HEK293 (cell line): ENCODE measurements at regions not wholly inside any gene's neighbourhood (a gene's known extent, or its start where the extent isn't known, plus 50 kb on each side); places are given as distances from the start of the nearest gene placed in this dataset.
A peak's percentile ranks its signal among the peaks of the same experiment; 100 is the strongest.

Experiments used
- CTCF ChIA-PET: fragments of 350-600 bp; formaldehyde crosslinking; extraction: SDS; loops from one replicate; lab custom pipeline; 2021; ENCODE audit warnings: antibody characterized with exemption; lab: Yijun Ruan, JAX
- POLR2A ChIA-PET: fragments of 300-600 bp; formaldehyde crosslinking; extraction: SDS; loops from one replicate; lab custom pipeline; 2020; ENCODE audit warnings: antibody characterized with exemption, inconsistent platforms; lab: Yijun Ruan, JAX
- H3K27ac ChIP-seq: fragments of 200-500 bp; sonication (Bioruptor generic); 2 replicates; pipeline ENCODE4 v1.5.1; 2014; ENCODE audit warnings: low read depth, low read length, control low read depth, inconsistent platforms; ENCODE audit errors: extremely low read depth
- H3K36me3 ChIP-seq, 2 experiments: fragments of 200-500 bp in 1 of 2; sonication (Bioruptor generic) in 1 of 2; 1 replicate in 1 of 2; 2 replicates in 1 of 2; pipeline ENCODE4 v1.5.1; 2014 to 2017; ENCODE audit warnings: inconsistent platforms in 2 of 2, low read length in 2 of 2; ENCODE audit not compliant: control insufficient read depth in 2 of 2, insufficient read depth in 1 of 2
- H3K4me1 ChIP-seq: fragments of 200-500 bp; sonication (Bioruptor generic); 2 replicates; pipeline ENCODE4 v1.5.1; 2014; ENCODE audit warnings: mild to moderate bottlenecking, low read length, inconsistent platforms; ENCODE audit not compliant: control insufficient read depth, insufficient read depth
- H3K4me3 ChIP-seq: 2 replicates; pipeline ENCODE4 v1.5.1; 2011; ENCODE audit warnings: low read depth, mild to moderate bottlenecking, control low read depth, low read length, moderate library complexity
- H3K9me3 ChIP-seq: fragments of 200-500 bp; sonication (Bioruptor generic); 2 replicates; pipeline ENCODE4 v1.5.1; 2014; ENCODE audit warnings: low read depth, low read length, inconsistent platforms; ENCODE audit not compliant: control insufficient read depth, insufficient read depth
- EGR2 ChIP-seq: fragments of 450-650 bp; formaldehyde crosslinking; IDR thresholded peaks from 2 replicates; pipeline ENCODE4 v1.5.1; 2016; ENCODE audit warnings: low read depth, missing biosample characterization, missing genetic modification characterization
- FEZF1 ChIP-seq: fragments of 450-650 bp; formaldehyde crosslinking; IDR thresholded peaks from 2 replicates; pipeline ENCODE4 v1.5.1; 2016; ENCODE audit warnings: missing biosample characterization, missing genetic modification characterization
- GLIS1 ChIP-seq: fragments of 450-650 bp; formaldehyde crosslinking; IDR thresholded peaks from 2 replicates; pipeline ENCODE4 v1.5.1; 2016; ENCODE audit warnings: missing biosample characterization, missing genetic modification characterization
- GLIS2 ChIP-seq: fragments of 450-650 bp; formaldehyde crosslinking; IDR thresholded peaks from 2 replicates; pipeline ENCODE4 v1.5.1; 2016; ENCODE audit warnings: missing biosample characterization, missing genetic modification characterization
- INSM2 ChIP-seq: fragments of 450-650 bp; formaldehyde crosslinking; IDR thresholded peaks from 2 replicates; pipeline ENCODE4 v1.5.1; 2016; ENCODE audit warnings: missing biosample characterization, missing genetic modification characterization
- PRDM6 ChIP-seq: fragments of 450-650 bp; formaldehyde crosslinking; IDR thresholded peaks from 2 replicates; pipeline ENCODE4 v1.5.1; 2017; ENCODE audit warnings: missing biosample characterization, missing genetic modification characterization
- SETDB1 ChIP-seq: IDR thresholded peaks from one replicate; pipeline ENCODE4 v1.6.1; 2017; ENCODE audit warnings: mild to moderate bottlenecking, low read length, moderate library complexity, mixed read lengths; ENCODE audit not compliant: insufficient read length
- TCF7L2 ChIP-seq: IDR thresholded peaks from 2 replicates; pipeline ENCODE4 v1.6.1; 2011; ENCODE audit warnings: low read depth, mild to moderate bottlenecking, inconsistent platforms, low read length, moderate library complexity, borderline replicate concordance
- ZBTB44 ChIP-seq: fragments of 450-650 bp; IDR thresholded peaks from 2 replicates; pipeline ENCODE4 v1.5.1; 2018; ENCODE audit warnings: missing biosample characterization, mild to moderate bottlenecking, missing genetic modification characterization
- ZFHX2 ChIP-seq: fragments of 450-650 bp; formaldehyde crosslinking; conservative IDR thresholded peaks from 2 replicates; pipeline ENCODE4 v1.5.1; 2016; ENCODE audit warnings: missing biosample characterization, missing genetic modification characterization
- ZIC2 ChIP-seq: fragments of 450-650 bp; formaldehyde crosslinking; IDR thresholded peaks from 2 replicates; pipeline ENCODE4 v1.5.1; 2016; ENCODE audit warnings: missing biosample characterization, missing genetic modification characterization
- ZNF302 ChIP-seq: fragments of 450-650 bp; formaldehyde crosslinking; IDR thresholded peaks from 2 replicates; pipeline ENCODE4 v1.5.1; 2016; ENCODE audit warnings: missing biosample characterization, missing genetic modification characterization, low read depth
- ZNF404 ChIP-seq: fragments of 450-650 bp; formaldehyde crosslinking; IDR thresholded peaks from 2 replicates; pipeline ENCODE4 v1.5.1; 2017; ENCODE audit warnings: missing biosample characterization, missing genetic modification characterization
- ZNF549 ChIP-seq: fragments of 450-650 bp; IDR thresholded peaks from 2 replicates; pipeline ENCODE4 v1.5.1; 2018; ENCODE audit warnings: missing biosample characterization, missing genetic modification characterization, mild to moderate bottlenecking, inconsistent platforms, moderate library complexity
- ZNF596 ChIP-seq: fragments of 450-650 bp; IDR thresholded peaks from 2 replicates; pipeline ENCODE4 v1.5.0; 2018; ENCODE audit warnings: missing biosample characterization, mild to moderate bottlenecking, missing genetic modification characterization, moderate library complexity
- ZSCAN18 ChIP-seq: fragments of 450-650 bp; formaldehyde crosslinking; IDR thresholded peaks from 2 replicates; pipeline ENCODE4 v1.5.1; 2016; ENCODE audit warnings: missing biosample characterization, missing genetic modification characterization

- TF ChIP-seq ZNF302 (tag by site-specific recombination): no peak
- no peak for TF ChIP-seq INSM2
Observed at GRCh38 chr1:25028587-25028906, 98.5 kb upstream of the RUNX3 start (continued).

GRCh38 chr1:25027822-25028586 is 97.9 kb upstream of the RUNX3 start:
- TF ChIP-seq FEZF1 (no peak), GLIS2 (tag by site-specific recombination) (0 out of 2 replicates have a peak, but pooled peaks have one; percentile 28), EGR2 (tag by site-specific recombination) (peak; percentile 37; the same call in 1 of the 2 replicates), ZIC2 (tag by site-specific recombination) (peak; percentile 86), TCF7L2 (no peak), ZSCAN18 (tag by site-specific recombination) (no peak), ZNF596 (no peak), SETDB1 (no peak), ZFHX2 (tag by site-specific recombination) (peak; percentile 66), ZNF404 (no peak), ZNF549 (tag by site-specific recombination) (no peak), ZBTB44 (tag by site-specific recombination) (no peak), PRDM6 (tag by site-specific recombination) (no peak), GLIS1 (tag by site-specific recombination) (peak; percentile 88)
- Histone ChIP-seq H3K9me3 (no peaks in the 10 kb centered on the region), H3K4me1 (no peaks in the 10 kb centered on the region), H3K27ac (no peak overlapping the region), H3K36me3 (no peaks in the 10 kb centered on the region), H3K4me3 (no peak overlapping the region)
- CTCF ChIA-PET: no interaction called here
- POLR2A ChIA-PET: no interaction called here
